Gastroesophageal sphincter (tissue), 4 donors: ENCODE measurements at regions not wholly inside any gene's neighbourhood (a gene's known extent, or its start where the extent isn't known, plus 50 kb on each side); places are given as distances from the start of the nearest gene placed in this dataset.
"Not testable (repeated sequence)": the region's sequence is repeated elsewhere in the genome, so short reads cannot be mapped to it uniquely, and the experiment has no call there.

Experiments used
- ATAC-seq: fragments of 150-250 bp; one replicate; pipeline ENCODE4 v1.9.1; 2016; ENCODE audit warnings: mild to moderate bottlenecking, moderate library complexity
- H3K27ac ChIP-seq, 4 donors: fragments of 200-600 bp; sonication (generic) in 3 of 4; 1 replicate in 3 of 4; 2 replicates in 1 of 4; pipeline ENCODE4 v1.5.1; 2016 to 2019
- H3K27me3 ChIP-seq: fragments of 200-600 bp; sonication (generic); one replicate; pipeline ENCODE4 v1.5.1; 2019
- H3K36me3 ChIP-seq, 2 donors: fragments of 200-600 bp; sonication (generic); one replicate each; pipeline ENCODE4 v1.5.1; 2019; ENCODE audit warnings: control low read depth in 1 of 2
- H3K4me1 ChIP-seq, 3 donors: fragments of 200-600 bp; sonication (generic); 1 replicate in 2 of 3; 2 replicates in 1 of 3; pipeline ENCODE4 v1.5.1; 2016 to 2019; ENCODE audit warnings: control low read depth in 2 of 3
- H3K4me3 ChIP-seq, 2 donors: fragments of 200-600 bp; sonication (generic); one replicate each; pipeline ENCODE4 v1.5.1; 2019; ENCODE audit warnings: mild to moderate bottlenecking in 1 of 2, moderate library complexity in 1 of 2
- H3K9me3 ChIP-seq, 3 donors: fragments of 200-600 bp; sonication (generic); one replicate each; pipeline ENCODE4 v1.5.1; 2017 to 2019; ENCODE audit warnings: control low read depth in 2 of 3
- EP300 ChIP-seq: sonication (generic); formaldehyde crosslinking; IDR thresholded peaks from one replicate; pipeline ENCODE4 v1.6.1; 2017; ENCODE audit warnings: antibody characterized with exemption, mild to moderate bottlenecking
- POLR2A ChIP-seq, 2 donors: fragments of 450-650 bp; IDR thresholded peaks; one replicate each; pipeline ENCODE4 v1.6.1; 2017; ENCODE audit warnings: antibody characterized with exemption in 2 of 2, mild to moderate bottlenecking in 2 of 2, moderate library complexity in 1 of 2
- POLR2AphosphoS5 ChIP-seq: sonication (generic); formaldehyde crosslinking; IDR thresholded peaks from one replicate; pipeline ENCODE4 v1.6.1; 2017; ENCODE audit warnings: antibody characterized with exemption
- WGBS, 2 donors: methylation state at CpG; one replicate each; pipeline ENCODE4 v1.1.5; 2018; ENCODE audit warnings: low coverage in 1 of 2; 5-methylcytosine and 5-hydroxymethylcytosine counted together
- TF ChIP-seq, protein P1 (sequence below), 4 experiments: fragments of 200-600 bp in 2 of 4; fragments of 450-650 bp in 2 of 4; sonication (generic) in 1 of 4; IDR thresholded peaks; one replicate each; pipeline ENCODE4 v1.5.1; 2017 to 2019; ENCODE audit warnings: antibody characterized with exemption in 4 of 4, mild to moderate bottlenecking in 2 of 4, moderate library complexity in 2 of 4

DNA sequence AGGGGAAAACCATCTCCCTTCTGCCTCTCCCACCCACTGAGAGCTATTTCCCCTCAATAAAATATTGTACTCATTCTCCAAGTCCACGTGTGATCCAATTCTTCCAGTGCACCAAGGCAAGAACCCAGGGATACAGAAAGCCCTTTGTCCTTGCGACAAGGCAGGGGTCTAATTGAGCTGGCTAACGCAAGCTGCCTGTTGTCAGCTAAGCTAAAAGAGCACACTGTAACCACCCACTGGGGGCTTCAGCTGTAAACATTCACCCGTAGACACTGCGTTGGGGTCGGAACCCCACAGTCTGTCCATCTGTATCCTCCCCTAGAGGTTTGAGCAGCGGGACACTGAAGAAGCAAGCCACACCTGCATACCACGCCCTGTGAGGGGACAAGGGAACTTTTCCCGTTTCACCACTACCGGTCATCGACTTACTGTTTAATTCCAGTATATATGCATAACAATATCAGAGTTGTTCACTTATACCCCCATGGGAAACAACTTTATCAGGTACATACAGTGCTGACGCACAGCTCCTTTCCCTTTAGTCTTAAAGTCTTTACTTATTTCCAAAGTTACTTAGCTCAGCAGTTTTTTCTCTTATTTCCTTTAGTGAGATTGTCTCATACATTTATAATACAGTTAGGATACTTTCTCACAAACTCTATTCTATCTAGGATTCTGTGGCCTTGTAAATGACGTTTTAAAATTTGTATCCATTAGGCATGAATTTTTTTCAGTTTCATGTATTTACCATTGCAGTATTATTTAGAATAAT is 721.6 kb downstream of the ANKRD7 start:
- Histone ChIP-seq H3K27ac (no peak overlapping the region), H3K9me3 (peaks cover 0 to 7% (median 0%) of the 10 kb centered on the region in 3 donors), H3K36me3 (no peaks in the 10 kb centered on the region), H3K4me1 (no peaks in the 10 kb centered on the region), H3K4me3 (no peak overlapping the region), H3K27me3 (no peaks in the 10 kb centered on the region)
- TF ChIP-seq EP300 (no peak), POLR2AphosphoS5 (no peak), POLR2A (IDR thresholded peaks at IDR 0.05) (no peak)
- TF ChIP-seq, protein P1, sequence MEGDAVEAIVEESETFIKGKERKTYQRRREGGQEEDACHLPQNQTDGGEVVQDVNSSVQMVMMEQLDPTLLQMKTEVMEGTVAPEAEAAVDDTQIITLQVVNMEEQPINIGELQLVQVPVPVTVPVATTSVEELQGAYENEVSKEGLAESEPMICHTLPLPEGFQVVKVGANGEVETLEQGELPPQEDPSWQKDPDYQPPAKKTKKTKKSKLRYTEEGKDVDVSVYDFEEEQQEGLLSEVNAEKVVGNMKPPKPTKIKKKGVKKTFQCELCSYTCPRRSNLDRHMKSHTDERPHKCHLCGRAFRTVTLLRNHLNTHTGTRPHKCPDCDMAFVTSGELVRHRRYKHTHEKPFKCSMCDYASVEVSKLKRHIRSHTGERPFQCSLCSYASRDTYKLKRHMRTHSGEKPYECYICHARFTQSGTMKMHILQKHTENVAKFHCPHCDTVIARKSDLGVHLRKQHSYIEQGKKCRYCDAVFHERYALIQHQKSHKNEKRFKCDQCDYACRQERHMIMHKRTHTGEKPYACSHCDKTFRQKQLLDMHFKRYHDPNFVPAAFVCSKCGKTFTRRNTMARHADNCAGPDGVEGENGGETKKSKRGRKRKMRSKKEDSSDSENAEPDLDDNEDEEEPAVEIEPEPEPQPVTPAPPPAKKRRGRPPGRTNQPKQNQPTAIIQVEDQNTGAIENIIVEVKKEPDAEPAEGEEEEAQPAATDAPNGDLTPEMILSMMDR (IDR thresholded peaks at IDR 0.05): no peak
- 94% methylated on average over 8 to 10 of the region's 13 CpGs for WGBS, 2 donors
- no peak for ATAC-seq

DNA sequence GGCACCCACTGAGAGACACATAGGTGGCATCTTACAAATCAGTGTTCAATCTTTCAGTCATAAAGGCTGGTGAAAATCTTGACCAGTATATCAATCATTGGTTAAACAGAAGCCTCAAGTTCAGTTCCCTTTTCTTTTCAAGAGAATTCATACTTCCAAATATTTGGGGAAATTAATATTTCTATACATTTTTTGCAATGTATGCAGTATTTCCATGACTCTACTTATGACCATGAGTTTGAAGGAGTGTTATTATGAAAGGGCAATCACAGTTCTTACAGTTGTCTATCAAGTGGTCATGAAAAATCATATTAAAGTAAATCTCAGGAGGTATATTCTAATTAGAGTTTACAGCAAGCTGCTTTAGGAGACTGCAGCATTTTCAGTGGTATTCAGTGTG is 724.0 kb downstream of the ANKRD7 start:
- no peak for ATAC-seq
- H3K27ac ChIP-seq: no peak overlapping the region
- no peak for TF ChIP-seq POLR2A (IDR thresholded peaks at IDR 0.05)
- TF ChIP-seq, protein P1 (IDR thresholded peaks at IDR 0.05): no peak
- no peak for TF ChIP-seq POLR2AphosphoS5
- TF ChIP-seq EP300: no peak
- no peak overlapping the region for H3K4me3 ChIP-seq
- no peaks in the 10 kb centered on the region for H3K27me3 ChIP-seq
- peaks cover 0 to 18% (median 0%) of the 10 kb centered on the region in 3 donors for H3K9me3 ChIP-seq
- no peaks in the 10 kb centered on the region for H3K36me3 ChIP-seq
- no peaks in the 10 kb centered on the region for H3K4me1 ChIP-seq

DNA sequence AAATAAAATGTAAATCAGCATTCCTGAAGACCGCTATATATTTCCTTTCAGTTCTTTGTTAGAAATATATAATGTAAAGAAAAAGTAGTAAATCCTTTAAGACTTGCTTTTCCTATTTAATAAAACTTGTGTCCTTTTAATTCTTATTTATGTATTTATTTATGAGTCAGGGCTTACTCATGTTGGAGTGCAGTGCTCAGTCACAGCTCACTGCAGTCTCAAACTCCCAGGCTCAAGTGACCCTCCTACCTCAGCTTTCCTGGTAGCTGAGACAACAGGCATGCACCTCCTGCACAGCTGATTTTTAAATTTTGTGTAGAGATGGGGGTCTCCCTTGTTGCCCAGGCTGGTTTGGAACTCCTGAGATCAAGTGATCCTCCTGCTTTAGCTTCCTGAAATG is 724.5 kb downstream of the ANKRD7 start:
- no peak overlapping the region for H3K27ac ChIP-seq
- WGBS, 2 donors: 76 to 78% methylated on average over 1 of the region's 1 CpG
- H3K27me3 ChIP-seq: no peaks in the 10 kb centered on the region
- peaks cover 0 to 18% (median 0%) of the 10 kb centered on the region in 3 donors for H3K9me3 ChIP-seq
- H3K36me3 ChIP-seq: no peaks in the 10 kb centered on the region
- no peak overlapping the region for H3K4me3 ChIP-seq
- H3K4me1 ChIP-seq: no peaks in the 10 kb centered on the region
- TF ChIP-seq POLR2AphosphoS5 (no peak), POLR2A (IDR thresholded peaks at IDR 0.05) (no peak), EP300 (no peak)
- TF ChIP-seq, protein P1 (IDR thresholded peaks at IDR 0.05): no peak
- ATAC-seq: no peak

GRCh38 chr7:118956285-118956684 is 731.8 kb downstream of the ANKRD7 start:
- H3K4me3 ChIP-seq, H3K27me3 ChIP-seq, ATAC-seq, H3K4me1 ChIP-seq, H3K27ac ChIP-seq, H3K36me3 ChIP-seq: not testable (repeated sequence)
- 50 to 62% methylated on average over 2 of the region's 2 CpGs for WGBS, 2 donors
- H3K9me3 ChIP-seq: peaks cover 0 to 11% (median 0%) of the 10 kb centered on the region in 3 donors

DNA sequence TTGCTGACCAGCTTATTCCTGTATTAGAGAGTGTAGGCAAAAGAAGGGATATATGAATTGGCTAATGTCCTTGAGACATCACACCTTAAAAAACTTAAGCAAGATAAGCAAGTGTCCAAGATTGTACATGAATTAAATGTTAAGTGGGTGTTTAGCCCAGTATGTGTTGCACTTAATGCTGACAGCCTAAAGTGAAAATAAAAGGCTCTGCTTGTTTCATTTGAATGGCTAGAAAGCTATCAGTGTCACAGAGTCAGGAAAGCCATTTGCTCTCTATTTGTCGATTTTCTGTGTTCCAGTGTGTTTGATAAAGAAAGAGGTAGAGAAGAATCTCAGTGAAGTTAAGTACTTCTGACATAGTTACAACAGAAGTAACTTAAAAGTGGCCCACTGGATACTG is 744.9 kb downstream of the ANKRD7 start:
- Histone ChIP-seq H3K9me3 (no peaks in the 10 kb centered on the region), H3K36me3 (no peaks in the 10 kb centered on the region), H3K27me3 (no peaks in the 10 kb centered on the region), H3K27ac (no peak overlapping the region), H3K4me3 (no peak overlapping the region), H3K4me1 (no peaks in the 10 kb centered on the region)
- ATAC-seq: no peak
- TF ChIP-seq POLR2AphosphoS5 (no peak), POLR2A (IDR thresholded peaks at IDR 0.05) (no peak), EP300 (no peak)
- WGBS, 2 donors: 26 to 71% methylated on average over 1 of the region's 1 CpG

DNA sequence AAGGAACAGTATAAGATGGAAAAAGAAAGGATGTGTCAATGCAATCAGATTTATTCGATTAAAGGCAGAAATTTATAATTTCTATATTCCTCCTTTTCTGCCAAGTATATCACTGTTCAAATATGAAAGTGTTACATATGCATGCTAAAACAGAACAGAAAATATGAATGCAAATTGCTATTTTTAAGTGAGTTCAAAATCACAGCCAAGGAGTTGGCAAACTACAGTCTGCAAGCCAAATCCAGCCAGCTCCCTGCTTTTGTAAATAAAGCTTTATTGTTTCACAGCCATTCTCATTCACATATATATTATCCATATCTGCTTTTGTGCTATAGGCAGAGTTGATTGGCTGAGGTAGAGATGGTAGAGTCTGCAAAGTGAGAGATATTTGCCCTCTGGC is 747.2 kb downstream of the ANKRD7 start:
- H3K4me3 ChIP-seq: no peak overlapping the region
- no peak overlapping the region for H3K27ac ChIP-seq
- H3K4me1 ChIP-seq: no peaks in the 10 kb centered on the region
- H3K9me3 ChIP-seq: no peaks in the 10 kb centered on the region
- no peak for ATAC-seq
- TF ChIP-seq POLR2AphosphoS5: no peak
- TF ChIP-seq, protein P1 (IDR thresholded peaks at IDR 0.05): no peak
- TF ChIP-seq EP300: no peak
- TF ChIP-seq POLR2A (IDR thresholded peaks at IDR 0.05): no peak
- 86 to 100% methylated on average over 1 of the region's 1 CpG for WGBS, 2 donors
- no peaks in the 10 kb centered on the region for H3K27me3 ChIP-seq
- no peaks in the 10 kb centered on the region for H3K36me3 ChIP-seq
